ENCODE measurements at regions not wholly inside any gene's neighbourhood (a gene's known extent, or its start where the extent isn't known, plus 50 kb on each side); places are given as distances from the start of the nearest gene placed in this dataset.
"Not testable (repeated sequence)": the region's sequence is repeated elsewhere in the genome, so short reads cannot be mapped to it uniquely, and the experiment has no call there.

GRCh38 chr9:78441396-78441795, 144.5 kb downstream of the PSAT1 start:
- H3K4me3 ChIP-seq (ENCODE audit: low read depth, low read length): no peak overlapping the region
- TF ChIP-seq, protein P1, sequence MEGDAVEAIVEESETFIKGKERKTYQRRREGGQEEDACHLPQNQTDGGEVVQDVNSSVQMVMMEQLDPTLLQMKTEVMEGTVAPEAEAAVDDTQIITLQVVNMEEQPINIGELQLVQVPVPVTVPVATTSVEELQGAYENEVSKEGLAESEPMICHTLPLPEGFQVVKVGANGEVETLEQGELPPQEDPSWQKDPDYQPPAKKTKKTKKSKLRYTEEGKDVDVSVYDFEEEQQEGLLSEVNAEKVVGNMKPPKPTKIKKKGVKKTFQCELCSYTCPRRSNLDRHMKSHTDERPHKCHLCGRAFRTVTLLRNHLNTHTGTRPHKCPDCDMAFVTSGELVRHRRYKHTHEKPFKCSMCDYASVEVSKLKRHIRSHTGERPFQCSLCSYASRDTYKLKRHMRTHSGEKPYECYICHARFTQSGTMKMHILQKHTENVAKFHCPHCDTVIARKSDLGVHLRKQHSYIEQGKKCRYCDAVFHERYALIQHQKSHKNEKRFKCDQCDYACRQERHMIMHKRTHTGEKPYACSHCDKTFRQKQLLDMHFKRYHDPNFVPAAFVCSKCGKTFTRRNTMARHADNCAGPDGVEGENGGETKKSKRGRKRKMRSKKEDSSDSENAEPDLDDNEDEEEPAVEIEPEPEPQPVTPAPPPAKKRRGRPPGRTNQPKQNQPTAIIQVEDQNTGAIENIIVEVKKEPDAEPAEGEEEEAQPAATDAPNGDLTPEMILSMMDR (conservative IDR thresholded peaks at IDR 0.05; ENCODE audit: low read depth, low read length): no peak
- DNase-seq (ENCODE audit: low read depth): no peak

DNA sequence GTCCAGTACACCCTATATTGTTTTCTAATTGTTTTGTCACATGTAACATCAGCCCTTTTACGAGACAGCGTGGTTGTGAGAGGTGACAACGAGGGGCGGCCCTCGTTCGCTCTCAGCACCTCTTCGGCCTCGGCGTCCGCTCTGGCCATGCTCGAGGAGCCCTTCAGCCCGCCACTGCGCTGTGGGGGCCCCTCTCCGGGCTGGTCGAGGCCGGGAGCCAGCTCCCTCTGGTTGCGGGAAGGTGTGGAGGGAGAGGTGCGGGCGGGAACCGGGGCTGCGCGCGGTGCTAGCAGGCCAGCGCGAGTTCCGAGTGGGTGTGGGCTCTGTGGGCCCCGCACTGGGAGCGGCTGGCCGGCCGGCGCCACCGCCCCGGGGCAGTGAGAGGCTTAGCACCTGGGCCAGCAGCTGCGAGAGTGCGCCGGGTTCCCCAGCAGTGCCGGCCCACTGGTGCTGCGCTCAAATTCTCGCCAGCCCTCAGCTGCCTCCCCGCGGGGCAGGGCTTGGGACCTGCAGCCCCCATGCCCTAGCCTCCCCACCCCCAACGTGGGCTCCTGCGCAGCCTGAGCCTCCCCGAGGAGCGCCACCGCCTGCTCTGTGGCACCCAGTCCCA, 145.0 kb downstream of the PSAT1 start:
- no peak for DNase-seq (ENCODE audit: low read depth)
- H3K4me3 ChIP-seq (ENCODE audit: low read depth, low read length): no peak overlapping the region
- TF ChIP-seq, protein P1 (conservative IDR thresholded peaks at IDR 0.05; ENCODE audit: low read depth, low read length): no peak

DNA sequence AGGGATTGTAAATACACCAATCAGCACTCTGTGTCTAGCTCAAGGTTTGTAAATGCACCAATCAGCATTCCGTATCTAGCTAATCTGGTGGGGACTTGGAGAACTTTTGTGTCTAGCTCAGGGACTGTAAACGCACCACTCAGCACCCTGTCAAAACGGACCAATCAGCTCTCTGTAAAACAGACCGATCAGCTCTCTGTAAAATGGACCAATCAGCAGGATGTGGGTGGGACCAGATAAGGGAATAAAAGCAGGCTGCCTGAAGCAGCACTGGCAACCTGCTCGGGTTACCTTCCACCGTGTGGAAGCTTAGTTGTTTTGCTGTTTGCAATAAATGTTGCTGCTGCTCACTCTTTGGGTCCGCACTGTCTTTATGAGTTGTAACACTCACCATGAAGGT, 145.7 kb downstream of the PSAT1 start:
- DNase-seq (ENCODE audit: low read depth): not testable (repeated sequence)

DNA sequence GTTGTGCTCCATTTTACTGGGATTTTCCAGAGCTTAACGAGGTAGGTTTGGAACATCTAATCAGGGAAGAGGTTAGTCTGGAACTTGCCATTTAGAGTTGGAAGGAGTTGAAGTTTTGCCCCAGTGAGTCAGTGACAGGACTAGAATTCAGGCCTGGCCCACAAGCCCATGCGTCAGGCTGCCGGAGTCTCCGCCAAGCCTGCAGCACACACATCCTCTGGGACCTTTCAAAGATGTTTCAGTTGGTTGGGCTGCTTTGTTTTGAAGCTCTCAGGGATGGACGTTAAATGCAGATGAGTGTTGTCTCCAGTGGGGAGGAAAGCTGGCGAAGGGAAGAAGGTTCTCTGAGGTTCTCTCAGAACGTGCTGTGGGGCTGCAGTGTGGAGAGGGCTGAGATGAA, 147.0 kb downstream of the PSAT1 start:
- H3K4me3 ChIP-seq (ENCODE audit: low read depth, low read length): no peak overlapping the region
- TF ChIP-seq, protein P1 (conservative IDR thresholded peaks at IDR 0.05; ENCODE audit: low read depth, low read length): no peak
- no peak for DNase-seq (ENCODE audit: low read depth)

More for the DNA sequence above, 145.7 kb downstream of the PSAT1 start:
- not testable (repeated sequence) for H3K4me3 ChIP-seq (ENCODE audit: low read depth, low read length)

DNA sequence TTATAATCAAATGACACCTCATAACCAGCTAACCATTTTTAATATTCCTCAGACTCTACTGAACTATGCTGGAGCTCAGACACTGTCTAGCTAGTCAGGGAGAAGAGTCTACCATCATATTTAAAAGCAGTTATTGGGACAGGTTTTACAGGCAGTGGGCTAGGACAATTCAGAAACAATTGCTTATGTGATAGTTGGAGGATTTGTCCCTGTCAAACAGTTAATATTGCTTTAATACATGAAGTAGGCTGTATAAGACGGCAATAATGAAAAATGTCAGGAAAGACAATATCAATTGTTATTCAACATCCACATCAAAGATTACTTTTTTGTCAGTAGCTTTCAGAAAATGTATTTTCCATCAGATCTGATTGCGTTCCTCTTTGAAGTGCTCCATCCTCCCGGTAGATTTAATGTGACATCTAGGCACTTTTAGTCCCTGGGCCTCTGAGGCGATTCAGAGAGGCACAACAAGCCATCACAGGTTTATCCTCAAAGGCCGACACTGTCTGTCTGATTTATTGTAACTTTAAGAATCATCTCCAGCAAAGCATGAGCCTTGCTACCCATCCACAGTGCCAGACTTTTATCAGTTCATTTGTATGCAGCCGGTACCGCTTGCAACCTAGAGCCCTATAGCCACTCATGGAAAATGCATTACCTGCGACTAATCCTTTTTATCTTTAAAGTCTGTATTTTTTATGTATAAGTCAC, 152.2 kb downstream of the PSAT1 start:
- TF ChIP-seq, protein P1 (conservative IDR thresholded peaks at IDR 0.05; ENCODE audit: low read depth, low read length): no peak
- H3K4me3 ChIP-seq (ENCODE audit: low read depth, low read length): no peak overlapping the region
- DNase-seq (ENCODE audit: low read depth): no peak

GRCh38 chr9:78453450-78453849, 156.5 kb downstream of the PSAT1 start:
- no peak for DNase-seq (ENCODE audit: low read depth)
- TF ChIP-seq, protein P1 (conservative IDR thresholded peaks at IDR 0.05; ENCODE audit: low read depth, low read length): no peak
- H3K4me3 ChIP-seq (ENCODE audit: low read depth, low read length): no peak overlapping the region

DNA sequence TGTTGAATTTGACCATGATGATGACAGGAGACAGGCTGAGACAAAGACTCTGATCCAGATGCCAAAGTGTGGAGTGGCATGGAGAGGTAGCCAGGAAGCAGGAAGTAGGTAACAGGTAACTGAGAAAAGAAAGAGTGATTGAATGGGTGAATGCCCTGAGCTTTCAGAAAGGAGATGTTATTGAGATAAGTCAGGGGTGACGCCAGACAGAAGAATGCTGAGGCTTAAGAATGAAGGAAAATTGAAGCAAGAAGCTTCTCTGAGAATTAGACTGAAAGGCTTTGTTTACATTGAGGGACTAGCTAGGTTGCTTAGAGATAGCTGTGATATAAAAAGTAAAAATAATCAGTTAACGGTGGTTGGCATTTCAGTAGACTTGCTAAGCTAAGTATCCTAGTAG, 165.7 kb downstream of the PSAT1 start:
- no peak for DNase-seq (ENCODE audit: low read depth)
- TF ChIP-seq, protein P1 (conservative IDR thresholded peaks at IDR 0.05; ENCODE audit: low read depth, low read length): no peak
- H3K4me3 ChIP-seq (ENCODE audit: low read depth, low read length): no peak overlapping the region
